Endodermal cell (in vitro differentiated cells): ENCODE measurements at regions not wholly inside any gene's neighbourhood (a gene's known extent, or its start where the extent isn't known, plus 50 kb on each side); places are given as distances from the start of the nearest gene placed in this dataset.
A peak's percentile ranks its signal among the peaks of the same experiment; 100 is the strongest.

Experiments
- DNase-seq: peaks from one replicate; pipeline ENCODE4 v3.0.0-alpha.2; 2017
- H3K27ac ChIP-seq: 2 replicates; pipeline ENCODE4 v1.5.1; 2013; ENCODE audit warnings: mild to moderate bottlenecking, low read depth, low read length, moderate library complexity
- H3K27me3 ChIP-seq: 2 replicates; pipeline ENCODE4 v1.6.1; 2013; ENCODE audit warnings: mild to moderate bottlenecking, low read length, moderate library complexity; ENCODE audit not compliant: insufficient read depth, control insufficient read depth, poor library complexity, severe bottlenecking
- H3K36me3 ChIP-seq: 2 replicates; pipeline ENCODE4 v1.7.0; 2013; ENCODE audit warnings: mild to moderate bottlenecking, low read length, moderate library complexity; ENCODE audit not compliant: control insufficient read depth, insufficient read depth
- H3K4me1 ChIP-seq: one replicate; pipeline ENCODE4 v1.7.0; 2013; ENCODE audit warnings: low read length; ENCODE audit not compliant: control insufficient read depth, insufficient read depth
- H3K4me3 ChIP-seq: 2 replicates; pipeline ENCODE4 v1.5.1; 2013; ENCODE audit warnings: mild to moderate bottlenecking, low read length, moderate library complexity
- H3K9ac ChIP-seq: 2 replicates; pipeline ENCODE4 v1.6.1; 2013; ENCODE audit warnings: mild to moderate bottlenecking, low read length, moderate library complexity; ENCODE audit not compliant: poor library complexity, severe bottlenecking; ENCODE audit errors: extremely low read depth
- H3K9me3 ChIP-seq: 2 replicates; pipeline ENCODE4 v1.6.1; 2013; ENCODE audit warnings: mild to moderate bottlenecking, low read length, moderate library complexity; ENCODE audit not compliant: control insufficient read depth
- H3K27ac Mint-ChIP-seq: 2 replicates; pipeline ENCODE4 v1.8.0; 2020; ENCODE audit warnings: mixed read lengths
- H3K27me3 Mint-ChIP-seq: 2 replicates; pipeline ENCODE4 v1.8.0; 2021; ENCODE audit warnings: mild to moderate bottlenecking, mixed read lengths; ENCODE audit not compliant: insufficient read depth
- H3K36me3 Mint-ChIP-seq: 2 replicates; pipeline ENCODE4 v1.8.0; 2020; ENCODE audit warnings: low read depth, mixed read lengths
- H3K4me1 Mint-ChIP-seq: 2 replicates; pipeline ENCODE4 v1.8.0; 2020; ENCODE audit warnings: mixed read lengths
- H3K4me3 Mint-ChIP-seq: 2 replicates; pipeline ENCODE4 v1.8.0; 2020; ENCODE audit warnings: mild to moderate bottlenecking, moderate library complexity, mixed read lengths
- H3K9me3 Mint-ChIP-seq: 2 replicates; pipeline ENCODE4 v1.8.0; 2020; ENCODE audit warnings: mild to moderate bottlenecking, mixed read lengths
- CTCF ChIP-seq: fragments of 200-600 bp; sonication (generic); conservative IDR thresholded peaks from 2 replicates; pipeline ENCODE4 v1.5.0; 2021; ENCODE audit warnings: antibody characterized with exemption, mild to moderate bottlenecking
- WGBS, 2 experiments: methylation state at CpG; one replicate each; pipeline versions ENCODE4 v1.1.5 to v1.1.7; 2013; ENCODE audit warnings: missing lambda C conversion rate in 2 of 2, mixed read lengths in 1 of 2; ENCODE audit not compliant: insufficient coverage in 1 of 2, insufficient read length in 1 of 2; 5-methylcytosine and 5-hydroxymethylcytosine counted together

- peaks cover 15% of the 10 kb centered on the region for H3K4me1 Mint-ChIP-seq
- DNase-seq = no peak
- 85 to 91% methylated on average over 2 of the region's 2 CpGs for WGBS, 2 experiments
- H3K27me3 Mint-ChIP-seq = peaks cover 62% of the 10 kb centered on the region
- Histone ChIP-seq H3K9me3 (peaks cover 7% of the 10 kb centered on the region), H3K36me3 (no peaks in the 10 kb centered on the region), H3K9ac (no peak overlapping the region), H3K27me3 (peaks cover 32% of the 10 kb centered on the region), H3K27ac (no peak overlapping the region), H3K4me1 (peaks cover 12% of the 10 kb centered on the region), H3K4me3 (no peak overlapping the region)
- no peak overlapping the region for H3K27ac Mint-ChIP-seq
- H3K4me3 Mint-ChIP-seq = no peak overlapping the region
- no peaks in the 10 kb centered on the region for H3K36me3 Mint-ChIP-seq
- no peak for TF ChIP-seq CTCF
- no peaks in the 10 kb centered on the region for H3K9me3 Mint-ChIP-seq
These were observed 236.8 kb downstream of the ENC1 start for GRCh38 chr5:74403771-74404170.

- H3K4me1 ChIP-seq = peaks cover 12% of the 10 kb centered on the region
- peaks cover 68% of the 10 kb centered on the region for H3K27me3 Mint-ChIP-seq
- peaks cover 15% of the 10 kb centered on the region for H3K4me1 Mint-ChIP-seq
- no peak overlapping the region for H3K9ac ChIP-seq
- peak overlapping the region; percentile 58 for H3K27ac ChIP-seq
- H3K27me3 ChIP-seq = peaks cover 41% of the 10 kb centered on the region
- no peak for TF ChIP-seq CTCF
- 61 to 82% methylated on average over 3 to 4 of the region's 4 CpGs for WGBS, 2 experiments
- no peaks in the 10 kb centered on the region for H3K9me3 Mint-ChIP-seq
- H3K27ac Mint-ChIP-seq = no peak overlapping the region
- H3K4me3 Mint-ChIP-seq = no peak overlapping the region
- no peak for DNase-seq
- H3K9me3 ChIP-seq = peaks cover 7% of the 10 kb centered on the region
- no peak overlapping the region for H3K4me3 ChIP-seq
- H3K36me3 ChIP-seq = no peaks in the 10 kb centered on the region
- H3K36me3 Mint-ChIP-seq = no peaks in the 10 kb centered on the region
These were observed 238.0 kb downstream of the ENC1 start for GRCh38 chr5:74402553-74402952.

- no peak overlapping the region for H3K4me3 Mint-ChIP-seq
- no peak overlapping the region for H3K27ac ChIP-seq
- no peak for DNase-seq
- TF ChIP-seq CTCF = no peak
- no peaks in the 10 kb centered on the region for H3K9me3 Mint-ChIP-seq
- H3K9ac ChIP-seq = no peak overlapping the region
- peaks cover 15% of the 10 kb centered on the region for H3K4me1 Mint-ChIP-seq
- no peak overlapping the region for H3K4me3 ChIP-seq
- H3K36me3 Mint-ChIP-seq = no peaks in the 10 kb centered on the region
- H3K27ac Mint-ChIP-seq = no peak overlapping the region
- H3K36me3 ChIP-seq = no peaks in the 10 kb centered on the region
- H3K4me1 ChIP-seq = peaks cover 12% of the 10 kb centered on the region
- H3K27me3 ChIP-seq = peaks cover 41% of the 10 kb centered on the region
- H3K27me3 Mint-ChIP-seq = peaks cover 71% of the 10 kb centered on the region
- WGBS, 2 experiments = 63 to 97% methylated on average over 1 to 3 of the region's 3 CpGs
- H3K9me3 ChIP-seq = peaks cover 7% of the 10 kb centered on the region
These were observed 238.6 kb downstream of the ENC1 start for GRCh38 chr5:74401946-74402320.
